Astrocyte (in vitro differentiated cells and primary cell): ENCODE measurements at regions not wholly inside any gene's neighbourhood (a gene's known extent, or its start where the extent isn't known, plus 50 kb on each side); places are given as distances from the start of the nearest gene placed in this dataset.

Experiments used
- EZH2 ChIP-seq: IDR thresholded peaks from 2 replicates; pipeline ENCODE4 v1.6.1; 2012; ENCODE audit warnings: mild to moderate bottlenecking, low read length, inconsistent platforms; ENCODE audit not compliant: insufficient read depth
- TF ChIP-seq, protein P1 (sequence below): IDR thresholded peaks from 2 replicates; pipeline ENCODE4 v1.5.1; 2011; ENCODE audit warnings: low read depth, mild to moderate bottlenecking, inconsistent platforms, low read length, moderate library complexity; ENCODE audit not compliant: insufficient read depth

DNA sequence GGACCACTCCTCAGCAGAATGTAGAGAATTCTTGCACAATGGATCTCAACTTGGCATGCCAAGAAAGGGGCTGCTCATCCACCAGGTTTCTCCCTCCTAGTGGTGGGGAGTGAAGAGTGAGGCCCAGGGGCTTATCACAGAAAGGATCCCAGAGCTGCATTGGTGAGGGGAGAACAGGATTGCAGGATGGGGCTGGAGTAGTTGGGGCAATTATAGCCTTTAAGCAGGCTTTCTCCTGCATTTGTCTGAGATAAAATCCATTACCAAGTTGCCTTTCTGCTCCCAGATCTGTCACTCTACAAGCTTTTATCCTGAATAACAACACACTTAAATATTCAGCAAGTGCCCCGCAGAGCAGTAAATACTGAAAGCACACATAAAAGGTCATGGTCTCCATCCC, 130.8 kb upstream of the CES5A start:
- TF ChIP-seq, protein P1, sequence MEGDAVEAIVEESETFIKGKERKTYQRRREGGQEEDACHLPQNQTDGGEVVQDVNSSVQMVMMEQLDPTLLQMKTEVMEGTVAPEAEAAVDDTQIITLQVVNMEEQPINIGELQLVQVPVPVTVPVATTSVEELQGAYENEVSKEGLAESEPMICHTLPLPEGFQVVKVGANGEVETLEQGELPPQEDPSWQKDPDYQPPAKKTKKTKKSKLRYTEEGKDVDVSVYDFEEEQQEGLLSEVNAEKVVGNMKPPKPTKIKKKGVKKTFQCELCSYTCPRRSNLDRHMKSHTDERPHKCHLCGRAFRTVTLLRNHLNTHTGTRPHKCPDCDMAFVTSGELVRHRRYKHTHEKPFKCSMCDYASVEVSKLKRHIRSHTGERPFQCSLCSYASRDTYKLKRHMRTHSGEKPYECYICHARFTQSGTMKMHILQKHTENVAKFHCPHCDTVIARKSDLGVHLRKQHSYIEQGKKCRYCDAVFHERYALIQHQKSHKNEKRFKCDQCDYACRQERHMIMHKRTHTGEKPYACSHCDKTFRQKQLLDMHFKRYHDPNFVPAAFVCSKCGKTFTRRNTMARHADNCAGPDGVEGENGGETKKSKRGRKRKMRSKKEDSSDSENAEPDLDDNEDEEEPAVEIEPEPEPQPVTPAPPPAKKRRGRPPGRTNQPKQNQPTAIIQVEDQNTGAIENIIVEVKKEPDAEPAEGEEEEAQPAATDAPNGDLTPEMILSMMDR, result no peak
- no peak for TF ChIP-seq EZH2
